ENCODE measurements at regions not wholly inside any gene's neighbourhood (a gene's known extent, or its start where the extent isn't known, plus 50 kb on each side); places are given as distances from the start of the nearest gene placed in this dataset.
A peak's percentile ranks its signal among the peaks of the same experiment; 100 is the strongest.

GRCh38 chr4:20616313-20616712 lies 83.9 kb upstream of the PACRGL start:
- H3K36me3 ChIP-seq = no peaks in the 10 kb centered on the region
- H3K4me3 ChIP-seq = no peak overlapping the region
- DNase-seq (ENCODE audit: low spot score) = no peak
- H3K27me3 ChIP-seq = no peaks in the 10 kb centered on the region
- H3K9me3 ChIP-seq (ENCODE audit: low read depth) = no peaks in the 10 kb centered on the region
- Mint-ChIP-seq H3K9me3 (no peaks in the 10 kb centered on the region), H3K4me1 (peaks cover 32% of the 10 kb centered on the region), H3K36me3 (peaks cover 42% of the 10 kb centered on the region), H3K4me3 (no peak overlapping the region), H3K27me3 (ENCODE audit: insufficient read depth, low read depth) (no peaks in the 10 kb centered on the region), H3K27ac (no peak overlapping the region)
- peaks cover 5% of the 10 kb centered on the region for H3F3A ChIP-seq (ENCODE audit: low read depth)
- H4K20me1 ChIP-seq (ENCODE audit: low read depth) = no peaks in the 10 kb centered on the region
- H3K4me2 ChIP-seq = no peak overlapping the region
- no peak overlapping the region for H3K27ac ChIP-seq
- peaks cover 17% of the 10 kb centered on the region for H3K4me1 ChIP-seq
- no peak overlapping the region for H2AFZ ChIP-seq (replicated peaks)
- TF ChIP-seq EZH2 (IDR thresholded peaks at IDR 0.05) (no peak), CTCF (IDR thresholded peaks at IDR 0.05) (no peak)
- no peaks in the 10 kb centered on the region for H3K79me2 ChIP-seq (ENCODE audit: low read depth)
- H3K9ac ChIP-seq = no peak overlapping the region

- no peak for DNase-seq (ENCODE audit: low spot score)
Measured at GRCh38 chr4:20616848-20617247, 83.4 kb upstream of the PACRGL start.

GRCh38 chr4:20617678-20618396 lies 82.4 kb upstream of the PACRGL start:
- no peak overlapping the region for H3K27ac ChIP-seq
- Mint-ChIP-seq H3K27me3 (ENCODE audit: insufficient read depth, low read depth) (no peaks in the 10 kb centered on the region), H3K27ac (peak overlapping the region; percentile 47), H3K4me3 (no peak overlapping the region), H3K36me3 (peaks cover 35% of the 10 kb centered on the region), H3K9me3 (no peaks in the 10 kb centered on the region), H3K4me1 (peaks cover 41% of the 10 kb centered on the region)
- H3K4me3 ChIP-seq = no peak overlapping the region
- H2AFZ ChIP-seq (replicated peaks) = peak overlapping the region; percentile 64
- peak overlapping the region; percentile 62 for H3K4me2 ChIP-seq
- H3K9me3 ChIP-seq (ENCODE audit: low read depth) = no peaks in the 10 kb centered on the region
- no peaks in the 10 kb centered on the region for H3K79me2 ChIP-seq (ENCODE audit: low read depth)
- H3K4me1 ChIP-seq = peaks cover 17% of the 10 kb centered on the region
- no peaks in the 10 kb centered on the region for H4K20me1 ChIP-seq (ENCODE audit: low read depth)
- H3K9ac ChIP-seq = no peak overlapping the region
- no peaks in the 10 kb centered on the region for H3K36me3 ChIP-seq
- no peaks in the 10 kb centered on the region for H3K27me3 ChIP-seq
- no peak for TF ChIP-seq CTCF (IDR thresholded peaks at IDR 0.05)
- TF ChIP-seq EZH2phosphoT487 (IDR thresholded peaks at IDR 0.05) = no peak
- TF ChIP-seq EZH2 (IDR thresholded peaks at IDR 0.05) = no peak
- H3F3A ChIP-seq (ENCODE audit: low read depth) = peaks cover 5% of the 10 kb centered on the region
- peak; percentile 57 for DNase-seq (ENCODE audit: low spot score)

More at GRCh38 chr4:20616848-20617247, 83.4 kb upstream of the PACRGL start:
- H3F3A ChIP-seq (ENCODE audit: low read depth) = peaks cover 5% of the 10 kb centered on the region
- H4K20me1 ChIP-seq (ENCODE audit: low read depth) = no peaks in the 10 kb centered on the region
- H3K4me1 ChIP-seq = peaks cover 17% of the 10 kb centered on the region
- H3K27ac ChIP-seq = no peak overlapping the region
- TF ChIP-seq CTCF (IDR thresholded peaks at IDR 0.05) (no peak), EZH2 (IDR thresholded peaks at IDR 0.05) (no peak), EZH2phosphoT487 (IDR thresholded peaks at IDR 0.05) (no peak)
- H3K4me1 Mint-ChIP-seq = peaks cover 32% of the 10 kb centered on the region
- H3K9me3 Mint-ChIP-seq = no peaks in the 10 kb centered on the region
- no peaks in the 10 kb centered on the region for H3K27me3 ChIP-seq
- H3K27ac Mint-ChIP-seq = no peak overlapping the region
- no peak overlapping the region for H2AFZ ChIP-seq (replicated peaks)
- no peaks in the 10 kb centered on the region for H3K79me2 ChIP-seq (ENCODE audit: low read depth)
- H3K4me2 ChIP-seq = no peak overlapping the region
- H3K9ac ChIP-seq = no peak overlapping the region
- peaks cover 37% of the 10 kb centered on the region for H3K36me3 Mint-ChIP-seq
- H3K4me3 Mint-ChIP-seq = no peak overlapping the region
- H3K27me3 Mint-ChIP-seq (ENCODE audit: insufficient read depth, low read depth) = no peaks in the 10 kb centered on the region
- H3K4me3 ChIP-seq = no peak overlapping the region
- no peaks in the 10 kb centered on the region for H3K9me3 ChIP-seq (ENCODE audit: low read depth)
- no peaks in the 10 kb centered on the region for H3K36me3 ChIP-seq
